Skeletal muscle cell (primary cell): ENCODE measurements at regions not wholly inside any gene's neighbourhood (a gene's known extent, or its start where the extent isn't known, plus 50 kb on each side); places are given as distances from the start of the nearest gene placed in this dataset.
"Not testable (repeated sequence)": the region's sequence is repeated elsewhere in the genome, so short reads cannot be mapped to it uniquely, and the experiment has no call there.

Experiments used
- DNase-seq: peaks from one replicate; pipeline ENCODE4 v3.0.0-alpha.2; 2010; ENCODE audit warnings: low read depth
- H3K4me3 ChIP-seq: 2 replicates; pipeline ENCODE4 v1.5.1; 2011; ENCODE audit warnings: low read depth, mild to moderate bottlenecking, control low read depth, low read length, moderate library complexity

DNA sequence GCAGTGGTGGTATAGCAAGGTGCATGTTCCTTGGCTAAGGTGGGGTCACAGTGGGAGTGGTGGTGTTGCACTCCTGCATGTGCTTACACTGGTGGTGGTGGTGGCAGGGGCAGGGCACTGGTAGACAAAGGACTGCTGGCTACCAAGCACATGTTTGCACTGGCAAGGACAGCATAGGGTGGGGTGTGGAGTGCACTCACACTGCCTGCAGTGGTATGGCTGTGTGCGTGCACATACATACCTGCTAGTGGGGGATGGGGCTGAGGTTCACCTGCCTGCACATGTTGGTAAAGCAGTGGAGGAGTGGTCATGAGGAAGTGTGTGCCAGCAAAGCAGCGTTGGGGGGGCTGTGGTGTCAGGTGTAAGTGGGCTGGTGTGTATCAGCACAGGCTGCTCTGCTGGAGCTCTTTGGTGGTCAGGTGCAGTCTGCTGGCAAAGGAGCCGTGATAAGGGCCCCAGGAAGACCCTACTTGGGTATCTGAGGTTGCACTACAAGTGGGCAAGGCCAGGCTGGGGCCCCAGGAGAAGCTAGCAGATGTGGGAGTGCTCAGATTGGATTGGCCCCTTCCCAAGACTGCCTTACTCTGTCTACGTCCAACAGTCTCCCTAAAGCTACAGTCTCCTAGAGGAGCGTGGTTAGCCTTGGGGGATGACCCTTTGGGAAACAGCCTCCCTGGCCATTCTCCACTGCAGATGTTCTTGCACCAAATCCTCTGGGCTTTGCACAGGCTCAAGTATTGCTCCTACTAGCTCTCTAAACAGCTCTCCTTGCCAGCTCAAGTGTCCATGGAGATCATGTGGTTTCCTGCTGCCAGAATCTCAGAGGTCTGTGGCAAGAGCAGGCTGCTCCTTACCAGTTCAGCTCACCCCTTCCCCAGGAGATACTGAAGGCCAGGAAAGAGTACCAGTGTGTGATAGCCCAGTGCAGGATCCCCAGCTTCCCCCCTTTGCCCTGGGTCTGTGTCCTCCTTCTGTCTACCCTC, 486.3 kb upstream of the PABPC4L start:
- no peak for DNase-seq
- H3K4me3 ChIP-seq: no peak overlapping the region

- H3K4me3 ChIP-seq: no peak overlapping the region
- DNase-seq: no peak
These were observed 475.7 kb upstream of the PABPC4L start for GRCh38 chr4:134677209-134677814.

- DNase-seq: no peak
- H3K4me3 ChIP-seq: no peak overlapping the region
These were observed 466.6 kb upstream of the PABPC4L start for GRCh38 chr4:134668237-134668636.

DNA sequence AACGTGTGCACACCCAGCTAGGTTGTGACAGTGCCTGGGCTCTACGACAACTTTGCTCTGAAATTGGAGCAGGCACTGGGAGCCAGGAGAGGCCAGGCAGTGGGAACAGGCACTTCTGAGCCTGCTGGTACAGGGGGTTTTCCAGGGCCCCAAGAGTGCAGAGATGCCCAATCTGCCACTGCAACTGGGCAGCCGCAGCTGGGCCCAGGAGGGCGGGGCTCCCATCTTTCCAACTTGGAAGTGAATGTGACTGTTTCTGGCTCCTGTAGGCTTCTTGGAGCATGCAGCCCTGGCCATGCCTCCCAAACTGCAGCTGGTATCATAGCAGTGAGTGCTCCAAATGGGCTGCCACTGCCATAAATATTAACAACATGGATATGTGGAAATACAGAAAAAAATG, 465.1 kb upstream of the PABPC4L start:
- DNase-seq: no peak
- H3K4me3 ChIP-seq: no peak overlapping the region

DNA sequence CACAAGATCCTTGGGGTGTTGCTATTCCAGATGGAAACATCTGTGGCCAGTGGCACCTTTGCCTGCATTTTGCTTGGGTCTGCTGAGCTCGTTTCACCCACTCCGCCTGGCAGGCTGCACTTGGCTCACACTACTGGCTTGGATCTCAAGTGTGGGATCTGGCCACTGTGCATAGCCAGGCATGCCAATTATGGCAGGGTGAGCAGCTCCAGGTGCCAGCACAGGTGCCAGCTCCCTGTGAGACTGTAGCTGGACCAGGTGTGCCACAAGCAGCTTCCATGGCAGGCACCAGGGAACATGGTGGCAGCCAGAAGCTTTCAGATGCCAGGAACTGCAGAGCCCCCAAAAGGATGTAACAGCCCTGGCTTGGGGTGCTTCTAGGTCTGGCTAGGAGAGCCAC, 463.8 kb upstream of the PABPC4L start:
- DNase-seq: no peak
- H3K4me3 ChIP-seq: no peak overlapping the region

- DNase-seq: no peak
- no peak overlapping the region for H3K4me3 ChIP-seq
These were observed 462.2 kb upstream of the PABPC4L start for GRCh38 chr4:134663742-134664141.

DNA sequence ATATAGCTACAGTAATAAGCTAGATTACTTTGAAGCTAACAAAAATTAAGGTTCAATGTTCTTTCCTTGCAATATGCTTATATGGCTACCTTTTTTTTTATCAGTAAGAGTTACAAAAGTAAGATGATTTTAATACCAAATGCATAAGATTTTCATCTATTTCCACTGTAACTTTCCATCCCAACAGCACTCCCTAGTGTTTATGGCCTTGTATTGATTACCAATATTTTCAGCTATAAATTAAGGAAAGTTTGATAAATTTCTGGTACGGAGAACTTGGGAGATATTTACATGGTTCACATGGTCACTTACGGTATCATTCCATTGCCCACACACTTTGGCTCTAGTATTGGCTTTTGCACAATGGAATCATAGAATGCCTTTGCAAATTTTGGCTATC, 448.9 kb upstream of the PABPC4L start:
- H3K4me3 ChIP-seq: no peak overlapping the region
- no peak for DNase-seq

DNA sequence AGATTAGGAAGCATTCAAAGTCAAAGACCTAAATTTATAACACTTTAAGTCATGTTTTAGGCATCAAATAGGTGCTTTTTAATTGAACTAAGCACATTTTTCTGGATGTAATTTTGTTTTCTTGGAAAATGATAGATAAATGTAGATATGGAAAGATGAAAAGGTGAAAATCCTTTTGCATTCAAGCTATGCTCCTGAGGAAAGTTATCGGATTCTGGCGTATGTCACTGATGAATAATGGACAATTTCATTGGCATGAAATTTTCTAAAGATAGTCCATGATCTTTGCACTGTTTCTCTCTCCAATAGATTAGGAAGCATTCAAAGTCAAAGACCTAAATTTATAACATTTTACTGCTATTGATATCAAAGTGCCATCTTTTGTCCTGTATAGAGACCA, 444.2 kb upstream of the PABPC4L start:
- DNase-seq: no peak

GRCh38 chr4:134636338-134637051, 434.9 kb upstream of the PABPC4L start:
- no peak overlapping the region for H3K4me3 ChIP-seq
- no peak for DNase-seq

More for the DNA sequence above, 444.2 kb upstream of the PABPC4L start:
- H3K4me3 ChIP-seq: no peak overlapping the region

DNA sequence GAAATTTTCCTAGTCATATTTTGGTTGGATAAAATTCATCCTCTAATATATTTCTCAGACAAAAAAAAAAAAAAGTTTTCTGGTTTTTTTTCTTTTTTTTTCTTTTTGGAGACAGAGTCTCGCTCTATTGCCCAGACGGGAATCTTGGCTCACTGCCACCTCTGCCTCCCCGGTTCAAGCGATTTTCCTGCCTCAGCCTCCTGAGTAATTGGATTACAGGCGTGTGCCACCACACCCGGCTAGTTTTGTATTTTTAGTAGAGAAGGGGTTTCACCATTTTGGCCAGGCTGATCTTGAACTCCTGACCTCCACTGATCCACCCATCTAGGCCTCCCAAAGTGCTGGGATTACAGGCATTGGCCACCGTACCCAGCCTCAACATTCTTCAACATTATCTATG, 432.7 kb upstream of the PABPC4L start:
- no peak overlapping the region for H3K4me3 ChIP-seq
- DNase-seq: no peak

- no peak overlapping the region for H3K4me3 ChIP-seq
- DNase-seq: no peak
These were observed 430.5 kb upstream of the PABPC4L start for GRCh38 chr4:134632056-134632455.

DNA sequence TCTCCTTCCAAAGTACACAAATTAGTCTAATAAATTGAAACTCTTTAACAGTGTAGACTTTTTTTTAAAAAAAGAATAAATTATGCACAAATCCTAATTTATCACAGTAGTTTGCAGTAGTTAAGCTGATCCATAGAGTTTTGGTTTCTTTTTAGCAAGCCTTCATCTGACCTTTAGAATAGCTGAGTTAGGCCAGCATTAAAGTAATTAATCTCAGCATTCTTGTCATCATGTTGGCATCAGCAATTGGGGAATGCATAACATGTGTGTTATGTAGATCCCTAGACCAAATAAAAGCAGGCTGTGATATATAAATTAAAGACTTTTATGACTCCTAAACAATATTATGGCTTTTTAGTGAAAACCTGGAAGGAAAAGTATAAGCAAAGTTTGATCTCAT, 426.5 kb upstream of the PABPC4L start:
- H3K4me3 ChIP-seq: no peak overlapping the region
- no peak for DNase-seq

DNA sequence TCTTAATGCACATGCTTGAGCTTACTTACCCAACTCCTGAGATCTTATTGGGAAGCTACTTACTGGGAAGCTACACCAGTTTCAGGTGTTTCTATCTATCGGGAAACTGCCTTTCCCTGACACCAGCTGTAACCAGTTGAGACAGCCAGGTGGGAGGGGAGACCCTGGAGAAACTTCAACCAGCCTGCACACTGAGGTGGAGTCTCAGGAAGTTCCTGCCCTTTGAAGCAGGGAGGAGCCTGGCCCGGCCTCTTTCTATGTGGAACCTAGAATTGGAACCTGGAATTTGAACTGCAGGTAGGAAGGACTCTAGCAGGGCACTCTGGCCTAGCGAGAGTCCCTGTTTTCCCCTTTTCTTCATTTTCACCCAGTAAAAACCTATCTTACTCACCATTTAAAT, 425.8 kb upstream of the PABPC4L start:
- DNase-seq: no peak
- H3K4me3 ChIP-seq: no peak overlapping the region

GRCh38 chr4:134624365-134624764, 422.8 kb upstream of the PABPC4L start:
- DNase-seq: no peak
- H3K4me3 ChIP-seq: no peak overlapping the region

DNA sequence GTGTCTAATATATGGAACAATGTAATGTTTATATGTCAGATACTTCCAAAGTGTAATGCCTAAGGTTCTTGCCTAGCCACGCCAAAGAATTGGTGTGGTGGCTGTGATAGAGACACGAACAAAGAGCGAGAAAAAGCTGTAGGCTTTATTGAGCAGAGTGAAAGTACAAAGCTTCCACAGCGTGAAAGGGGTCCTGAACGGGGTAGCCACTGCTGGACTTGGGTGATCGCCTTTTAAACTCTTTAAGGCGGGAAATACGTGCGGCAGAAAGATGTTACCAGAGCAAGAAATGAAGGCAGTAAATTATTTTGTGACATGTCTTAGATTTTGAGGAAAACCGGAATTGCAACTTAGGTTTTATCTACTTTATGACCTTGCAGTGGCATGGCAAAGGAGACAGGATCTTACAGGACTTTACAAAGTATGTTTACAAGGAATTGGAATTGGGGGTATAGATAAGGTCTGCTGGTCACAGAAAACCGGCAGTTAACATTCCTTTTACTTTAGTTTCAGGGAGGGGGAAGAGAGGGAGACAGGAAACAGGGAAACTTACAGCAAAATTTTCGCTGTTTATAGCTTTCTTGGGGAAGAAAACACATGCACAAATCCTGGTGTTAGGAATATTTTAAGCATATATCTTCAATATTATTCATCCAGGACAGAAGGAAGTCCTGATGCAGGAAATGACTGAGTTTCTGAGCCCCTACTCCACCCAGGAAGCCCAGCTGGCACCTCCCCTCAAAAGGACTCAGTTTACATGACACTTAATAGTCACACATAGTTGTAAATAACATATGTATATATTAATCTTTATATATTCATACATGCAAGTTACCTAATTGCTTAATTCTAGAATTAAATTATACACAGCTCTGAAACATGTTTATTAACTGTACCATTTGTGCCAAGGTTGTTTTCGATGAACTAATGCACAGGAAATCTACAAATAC, 421.3 kb upstream of the PABPC4L start:
- not testable (repeated sequence) for H3K4me3 ChIP-seq, DNase-seq

GRCh38 chr4:134622199-134622598, 420.6 kb upstream of the PABPC4L start:
- no peak for DNase-seq
- no peak overlapping the region for H3K4me3 ChIP-seq

DNA sequence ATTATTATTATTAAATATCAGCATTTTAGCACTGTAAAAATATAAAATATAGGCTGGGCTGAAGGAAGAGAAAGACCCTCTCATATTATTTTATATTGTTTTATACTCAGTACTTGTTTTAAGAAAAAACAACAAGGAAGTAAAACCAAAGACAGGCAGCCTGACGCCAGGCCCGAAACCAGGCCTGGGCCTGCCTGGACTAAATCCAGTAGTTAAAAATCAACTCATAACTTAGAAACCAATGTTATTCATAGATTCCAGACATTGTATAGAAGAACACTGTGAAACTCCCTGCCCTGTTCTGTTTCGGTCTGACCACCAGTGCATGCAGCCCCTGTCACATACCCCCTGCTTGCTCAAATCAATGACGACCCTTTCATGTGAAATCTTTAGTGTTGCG, 420.1 kb upstream of the PABPC4L start:
- DNase-seq, H3K4me3 ChIP-seq: not testable (repeated sequence)

DNA sequence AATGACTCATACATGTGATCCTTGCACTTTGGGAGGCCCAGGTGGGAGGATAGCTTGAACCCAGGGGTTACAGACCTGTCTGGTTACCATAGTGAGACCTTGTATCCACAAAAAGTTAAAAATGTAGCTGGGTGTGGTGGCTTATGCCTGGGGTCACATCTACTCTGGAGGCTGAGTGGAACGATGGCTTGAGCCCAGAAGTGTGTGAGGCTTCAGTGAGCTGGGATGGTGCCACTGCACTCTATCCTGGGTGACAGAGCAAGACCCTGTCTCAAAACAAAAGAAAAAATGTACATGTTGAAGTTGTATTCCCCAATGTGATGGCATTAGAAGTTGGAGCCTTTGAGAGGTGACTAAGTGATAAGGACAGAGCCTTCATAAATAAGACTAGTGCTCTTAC, 409.4 kb upstream of the PABPC4L start:
- no peak for DNase-seq
- H3K4me3 ChIP-seq: no peak overlapping the region

DNA sequence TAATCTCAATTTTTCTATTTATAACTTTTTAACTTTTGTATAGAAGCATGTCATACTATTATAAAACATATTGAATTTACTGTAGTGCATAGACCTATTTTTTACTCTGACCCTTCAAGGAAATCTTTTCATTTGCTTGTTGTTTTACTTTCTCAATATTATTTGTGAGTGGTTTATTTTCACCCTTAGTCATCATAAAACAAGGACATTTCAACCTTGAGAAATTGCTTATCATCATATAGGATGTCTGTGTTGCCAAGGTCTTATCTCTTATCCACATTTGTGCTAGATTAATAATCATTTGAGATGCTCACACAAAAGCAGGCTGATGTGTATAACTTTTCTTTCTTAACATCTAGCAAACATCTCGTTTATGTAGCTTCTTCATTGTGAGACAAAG, 408.6 kb upstream of the PABPC4L start:
- no peak for DNase-seq
- no peak overlapping the region for H3K4me3 ChIP-seq
